Omental fat pad (tissue), 3 donors: ENCODE measurements at regions not wholly inside any gene's neighbourhood (a gene's known extent, or its start where the extent isn't known, plus 50 kb on each side); places are given as distances from the start of the nearest gene placed in this dataset.
"Not testable (repeated sequence)": the region's sequence is repeated elsewhere in the genome, so short reads cannot be mapped to it uniquely, and the experiment has no call there.

ENCODE experiments used
- ATAC-seq: fragments of 150-250 bp; one replicate; pipeline ENCODE4 v1.9.1; 2016; ENCODE audit warnings: mild to moderate bottlenecking, moderate library complexity; ENCODE audit not compliant: low FRiP score
- DNase-seq: peaks from one replicate; pipeline ENCODE4 v3.0.0-alpha.2; 2019; ENCODE audit warnings: low spot score
- TF ChIP-seq, protein P1 (sequence below), 3 donors: fragments of 450-650 bp; IDR thresholded peaks; one replicate each; pipeline ENCODE4 v1.5.1; 2016 to 2017; ENCODE audit warnings: antibody characterized with exemption in 3 of 3, mild to moderate bottlenecking in 3 of 3, moderate library complexity in 2 of 3

GRCh38 chr15:20358779-20359414, 182.7 kb downstream of the GOLGA6L6 start:
- DNase-seq = no peak
- TF ChIP-seq, protein P1, sequence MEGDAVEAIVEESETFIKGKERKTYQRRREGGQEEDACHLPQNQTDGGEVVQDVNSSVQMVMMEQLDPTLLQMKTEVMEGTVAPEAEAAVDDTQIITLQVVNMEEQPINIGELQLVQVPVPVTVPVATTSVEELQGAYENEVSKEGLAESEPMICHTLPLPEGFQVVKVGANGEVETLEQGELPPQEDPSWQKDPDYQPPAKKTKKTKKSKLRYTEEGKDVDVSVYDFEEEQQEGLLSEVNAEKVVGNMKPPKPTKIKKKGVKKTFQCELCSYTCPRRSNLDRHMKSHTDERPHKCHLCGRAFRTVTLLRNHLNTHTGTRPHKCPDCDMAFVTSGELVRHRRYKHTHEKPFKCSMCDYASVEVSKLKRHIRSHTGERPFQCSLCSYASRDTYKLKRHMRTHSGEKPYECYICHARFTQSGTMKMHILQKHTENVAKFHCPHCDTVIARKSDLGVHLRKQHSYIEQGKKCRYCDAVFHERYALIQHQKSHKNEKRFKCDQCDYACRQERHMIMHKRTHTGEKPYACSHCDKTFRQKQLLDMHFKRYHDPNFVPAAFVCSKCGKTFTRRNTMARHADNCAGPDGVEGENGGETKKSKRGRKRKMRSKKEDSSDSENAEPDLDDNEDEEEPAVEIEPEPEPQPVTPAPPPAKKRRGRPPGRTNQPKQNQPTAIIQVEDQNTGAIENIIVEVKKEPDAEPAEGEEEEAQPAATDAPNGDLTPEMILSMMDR (IDR thresholded peaks at IDR 0.05) = no peak
- ATAC-seq = no peak

- TF ChIP-seq, protein P1 (IDR thresholded peaks at IDR 0.05) = no peak
- DNase-seq (no peak), ATAC-seq (peak; percentile 11)
Measured at GRCh38 chr15:20358066-20358778, 183.4 kb downstream of the GOLGA6L6 start.

- ATAC-seq (peak; percentile 6), DNase-seq (no peak)
- TF ChIP-seq, protein P1 (IDR thresholded peaks at IDR 0.05) = no peak
Measured at GRCh38 chr15:20357481-20358065, 184.0 kb downstream of the GOLGA6L6 start.

GRCh38 chr15:20356911-20357480, 184.6 kb downstream of the GOLGA6L6 start:
- TF ChIP-seq, protein P1 (IDR thresholded peaks at IDR 0.05) = no peak

DNA sequence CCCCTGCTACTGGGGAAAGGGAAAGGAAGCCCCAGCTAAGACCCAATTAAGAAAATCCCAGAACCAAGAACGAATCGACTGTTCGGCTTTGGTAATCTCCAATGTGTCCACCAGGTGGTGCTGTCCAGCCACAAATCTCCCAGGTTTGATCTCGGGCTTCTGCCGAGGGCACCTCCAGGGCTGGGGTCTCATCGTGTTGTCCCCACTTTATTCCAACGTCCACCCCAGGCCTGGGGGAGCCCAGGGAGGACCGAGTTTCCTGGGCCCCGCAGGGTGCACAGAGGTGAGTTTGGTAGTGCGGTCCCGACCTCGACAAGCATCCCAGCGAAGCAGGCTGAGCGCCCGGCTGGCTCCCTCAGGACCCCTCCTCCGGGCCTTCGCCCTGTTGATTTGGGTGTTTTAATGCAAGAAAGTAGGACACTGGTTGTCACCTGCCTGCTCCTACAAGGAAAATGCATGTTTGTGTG, 185.1 kb downstream of the GOLGA6L6 start:
- TF ChIP-seq, protein P1 (IDR thresholded peaks at IDR 0.05) = peak in 2 of 3 donors; percentile 11 to 97
- ATAC-seq (peak; percentile 20), DNase-seq (no peak)

More at GRCh38 chr15:20356911-20357480, 184.6 kb downstream of the GOLGA6L6 start:
- DNase-seq = no peak
- ATAC-seq = no peak

- TF ChIP-seq, protein P1 (IDR thresholded peaks at IDR 0.05) = no peak
- no peak for ATAC-seq
- DNase-seq = no peak
Measured at GRCh38 chr15:20355256-20355868, 186.2 kb downstream of the GOLGA6L6 start.

DNA sequence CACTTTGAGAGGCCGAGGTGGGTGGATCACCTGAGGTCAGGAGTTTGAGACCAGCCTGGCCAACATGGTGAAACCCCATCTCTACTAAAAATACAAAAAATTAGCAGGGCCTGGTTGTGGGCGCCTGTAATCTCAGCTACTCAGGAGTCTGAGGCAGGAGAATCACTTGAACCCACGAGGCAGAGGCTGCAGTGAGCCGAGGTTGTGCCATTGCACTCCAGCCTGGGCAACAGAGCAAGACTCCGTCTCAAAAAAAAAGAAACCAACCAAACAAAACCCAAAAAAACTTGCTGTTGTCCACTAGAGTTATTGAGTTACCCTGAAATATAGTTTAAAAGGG, 186.7 kb downstream of the GOLGA6L6 start:
- not testable (repeated sequence) for ATAC-seq, DNase-seq
